GM18951 (cell line): ENCODE measurements at regions not wholly inside any gene's neighbourhood (a gene's known extent, or its start where the extent isn't known, plus 50 kb on each side); places are given as distances from the start of the nearest gene placed in this dataset.

Experiments
- POLR2A ChIP-seq: IDR thresholded peaks from 4 replicates; pipeline ENCODE4 v1.6.1; 2011; ENCODE audit warnings: mild to moderate bottlenecking; ENCODE audit not compliant: insufficient read length, insufficient read depth; ENCODE audit errors: extremely low read depth
- in situ Hi-C: fragments of 300-500 bp; cut with MboI; formaldehyde crosslinking; loops from one replicate; pipeline ENCODE4 v1.12.0; 2022; ENCODE audit warnings: low sequenced_read_pairs, mixed read lengths, inconsistent platforms; ENCODE audit not compliant: unreplicated experiment

- TF ChIP-seq POLR2A = no peak
These were observed 214.8 kb downstream of the SPATA18 start for GRCh38 chr4:52265781-52266525.

GRCh38 chr4:52266537-52267137 is 215.5 kb downstream of the SPATA18 start:
- TF ChIP-seq POLR2A = no peak
- in situ Hi-C loops = no loop called here

More at GRCh38 chr4:52265781-52266525, 214.8 kb downstream of the SPATA18 start:
- in situ Hi-C loops = no loop called here

- in situ Hi-C loops = no loop called here
- no peak for TF ChIP-seq POLR2A
These were observed 218.7 kb downstream of the SPATA18 start for GRCh38 chr4:52269761-52270160.

- in situ Hi-C loops = no loop called here
- no peak for TF ChIP-seq POLR2A
These were observed 222.8 kb downstream of the SPATA18 start for GRCh38 chr4:52273885-52274284.

- in situ Hi-C loops = no loop called here
- TF ChIP-seq POLR2A = no peak
These were observed 237.2 kb downstream of the SPATA18 start for GRCh38 chr4:52288212-52288855.

- no peak for TF ChIP-seq POLR2A
- in situ Hi-C loops = no loop called here
These were observed 239.4 kb downstream of the SPATA18 start for GRCh38 chr4:52290466-52290865.

GRCh38 chr4:52292245-52292644 is 241.1 kb downstream of the SPATA18 start:
- in situ Hi-C loops = no loop called here
- no peak for TF ChIP-seq POLR2A

GRCh38 chr4:52296341-52296740 is 245.2 kb downstream of the SPATA18 start:
- TF ChIP-seq POLR2A = no peak
- in situ Hi-C loops = no loop called here

GRCh38 chr4:52298444-52298843 is 247.3 kb downstream of the SPATA18 start:
- TF ChIP-seq POLR2A = no peak
- in situ Hi-C loops = no loop called here

- in situ Hi-C loops = no loop called here
- no peak for TF ChIP-seq POLR2A
These were observed 248.0 kb downstream of the SPATA18 start for GRCh38 chr4:52299120-52299519.

- in situ Hi-C loops = no loop called here
- TF ChIP-seq POLR2A = no peak
These were observed 260.5 kb downstream of the SPATA18 start for GRCh38 chr4:52311464-52312125.

GRCh38 chr4:52312722-52313121 is 261.6 kb downstream of the SPATA18 start:
- TF ChIP-seq POLR2A = no peak
- in situ Hi-C loops = no loop called here

GRCh38 chr4:52317361-52317879 is 266.3 kb downstream of the SPATA18 start:
- TF ChIP-seq POLR2A = no peak
- in situ Hi-C loops = no loop called here

- in situ Hi-C loops = no loop called here
- no peak for TF ChIP-seq POLR2A
These were observed 266.9 kb downstream of the SPATA18 start for GRCh38 chr4:52317981-52318380.

- in situ Hi-C loops = no loop called here
- TF ChIP-seq POLR2A = no peak
These were observed 278.8 kb downstream of the SPATA18 start for GRCh38 chr4:52329894-52330293.
